Panc1 (cell line): ENCODE measurements at regions not wholly inside any gene's neighbourhood (a gene's known extent, or its start where the extent isn't known, plus 50 kb on each side); places are given as distances from the start of the nearest gene placed in this dataset.

ENCODE experiments used
- CTCF ChIP-seq: fragments of 450-650 bp; IDR thresholded peaks from 2 replicates; pipeline ENCODE4 v1.5.1; 2017; ENCODE audit warnings: mild to moderate bottlenecking
- POLR2AphosphoS5 ChIP-seq: IDR thresholded peaks from 2 replicates; pipeline ENCODE4 v1.6.1; 2012; ENCODE audit warnings: mild to moderate bottlenecking, low read depth, low read length, moderate library complexity
- REST ChIP-seq, 2 experiments: IDR thresholded peaks; 2 replicates each; pipeline ENCODE4 v1.6.1; 2011 to 2012; ENCODE audit warnings: low read depth in 2 of 2, control low read depth in 1 of 2, low read length in 1 of 2, mild to moderate bottlenecking in 1 of 2, moderate library complexity in 1 of 2; ENCODE audit not compliant: insufficient read depth in 1 of 2
- SIN3A ChIP-seq: IDR thresholded peaks from 2 replicates; pipeline ENCODE4 v1.6.1; 2012; ENCODE audit warnings: low read depth, mild to moderate bottlenecking, low read length, moderate library complexity, borderline replicate concordance; ENCODE audit not compliant: insufficient read depth
- TCF7L2 ChIP-seq: IDR thresholded peaks from 2 replicates; pipeline ENCODE4 v1.6.1; 2011; ENCODE audit warnings: mild to moderate bottlenecking, low read depth, low read length, inconsistent platforms

GRCh38 chr6:79375635-79376337 lies 141.3 kb upstream of the HMGN3 start:
- no peak for TF ChIP-seq POLR2AphosphoS5
- no peak for TF ChIP-seq REST (IDR thresholded peaks at IDR 0.05; ENCODE audit: insufficient read depth in 1 of 2, low read depth in 2 of 2, low read length in 1 of 2)
- no peak for TF ChIP-seq CTCF
- TF ChIP-seq SIN3A: no peak
- TF ChIP-seq TCF7L2: no peak
